ENCODE measurements at regions not wholly inside any gene's neighbourhood (a gene's known extent, or its start where the extent isn't known, plus 50 kb on each side); places are given as distances from the start of the nearest gene placed in this dataset.
A peak's percentile ranks its signal among the peaks of the same experiment; 100 is the strongest.

GRCh38 chr10:8438603-8439002, 384.1 kb downstream of the GATA3 start:
- DNase-seq, result peak in 1 of 2 donors; percentile 4

GRCh38 chr10:8439040-8439439, 384.6 kb downstream of the GATA3 start:
- DNase-seq, result no peak

GRCh38 chr10:8444630-8445029, 390.1 kb downstream of the GATA3 start:
- DNase-seq, result peak; percentile 19 to 43

- DNase-seq, result no peak
Measured at GRCh38 chr10:8445353-8445752, 390.9 kb downstream of the GATA3 start.

GRCh38 chr10:8449909-8450308, 395.4 kb downstream of the GATA3 start:
- no peak for DNase-seq

- no peak for DNase-seq
Measured at GRCh38 chr10:8453587-8453986, 399.1 kb downstream of the GATA3 start.

GRCh38 chr10:8454357-8454756, 399.9 kb downstream of the GATA3 start:
- no peak for DNase-seq

GRCh38 chr10:8455181-8455580, 400.7 kb downstream of the GATA3 start:
- no peak for DNase-seq

- DNase-seq, result no peak
Measured at GRCh38 chr10:8456386-8456785, 401.9 kb downstream of the GATA3 start.

GRCh38 chr10:8460626-8461025, 406.1 kb downstream of the GATA3 start:
- no peak for DNase-seq

GRCh38 chr10:8462565-8462964, 408.1 kb downstream of the GATA3 start:
- no peak for DNase-seq

GRCh38 chr10:8463853-8464252, 409.4 kb downstream of the GATA3 start:
- DNase-seq, result no peak

- no peak for DNase-seq
Measured at GRCh38 chr10:8468477-8468876, 414.0 kb downstream of the GATA3 start.

- DNase-seq, result peak in 1 of 2 donors; percentile 10
Measured at GRCh38 chr10:8473205-8473604, 418.7 kb downstream of the GATA3 start.

- no peak for DNase-seq
Measured at GRCh38 chr10:8477300-8477699, 422.8 kb downstream of the GATA3 start.

GRCh38 chr10:8481718-8482504, 427.4 kb downstream of the GATA3 start:
- no peak for DNase-seq

- DNase-seq, result no peak
Measured at GRCh38 chr10:8485032-8485431, 430.5 kb downstream of the GATA3 start.

- no peak for DNase-seq
Measured at GRCh38 chr10:8487346-8487745, 432.9 kb downstream of the GATA3 start.

GRCh38 chr10:8489232-8489631, 434.7 kb downstream of the GATA3 start:
- DNase-seq, result no peak

- DNase-seq, result no peak
Measured at GRCh38 chr10:8489823-8490222, 435.3 kb downstream of the GATA3 start.

- no peak for DNase-seq
Measured at GRCh38 chr10:8498290-8498689, 443.8 kb downstream of the GATA3 start.

GRCh38 chr10:8498881-8499280, 444.4 kb downstream of the GATA3 start:
- no peak for DNase-seq

- no peak for DNase-seq
Measured at GRCh38 chr10:8499312-8499711, 444.8 kb downstream of the GATA3 start.

- no peak for DNase-seq
Measured at GRCh38 chr10:8499752-8500390, 445.4 kb downstream of the GATA3 start.

GRCh38 chr10:8502573-8502972, 448.1 kb downstream of the GATA3 start:
- DNase-seq, result no peak

All from activated CD4-positive, alpha-beta T cell treated with anti-CD3 and anti-CD28 coated beads for 4 hours (primary cell).